SK-N-SH (cell line): ENCODE measurements at regions not wholly inside any gene's neighbourhood (a gene's known extent, or its start where the extent isn't known, plus 50 kb on each side); places are given as distances from the start of the nearest gene placed in this dataset.

Experiments used
- CTCF ChIA-PET: fragments of 300-600, 350-600 bp; formaldehyde crosslinking; extraction: SDS; loops from one replicate; lab custom pipeline; 2021; lab: Yijun Ruan, JAX
- POLR2A ChIA-PET: fragments of 350-600 bp; sonication (Branson Sonifier 250); formaldehyde crosslinking; extraction: SDS; loops from one replicate; lab custom pipeline; 2020; ENCODE audit warnings: antibody characterized with exemption, inconsistent platforms; lab: Yijun Ruan, JAX
- DNase-seq: peaks from one replicate; pipeline ENCODE4 v3.0.0; 2012
- H2AFZ ChIP-seq: fragments of 200-600 bp; sonication (generic); 2 replicates; pipeline ENCODE4 v1.8.1; 2016; ENCODE audit warnings: antibody characterized with exemption, mild to moderate bottlenecking, low read depth
- H3F3A ChIP-seq: fragments of 200-600 bp; sonication (generic); replicated peaks from 2 replicates; pipeline ENCODE3; 2016; ENCODE audit warnings: antibody characterized with exemption, mild to moderate bottlenecking; ENCODE audit not compliant: insufficient read depth
- H3K27ac ChIP-seq, 2 experiments: fragments of 200-500 bp in 1 of 2; fragments of 200-600 bp in 1 of 2; sonication (Bioruptor generic) in 1 of 2; sonication (generic), shearing (Covaris generic) in 1 of 2; 2 replicates each; pipeline versions ENCODE4 v1.5.1 to v1.6.1; 2014 to 2016; ENCODE audit warnings: low read depth in 2 of 2, inconsistent platforms in 1 of 2, low read length in 1 of 2, mild to moderate bottlenecking in 1 of 2, mixed read lengths in 1 of 2
- H3K27me3 ChIP-seq: fragments of 200-600 bp; sonication (generic), shearing (Covaris generic); 2 replicates; pipeline ENCODE4 v1.6.1; 2016; ENCODE audit warnings: mixed run types; ENCODE audit not compliant: insufficient read depth
- H3K36me3 ChIP-seq, 2 experiments: fragments of 200-500 bp in 1 of 2; fragments of 200-600 bp in 1 of 2; sonication (Bioruptor generic) in 1 of 2; sonication (generic) in 1 of 2; replicated peaks in 1 of 2; 2 replicates each; pipeline versions ENCODE3 to v1.5.1; 2014 to 2016; ENCODE audit warnings: low read length in 1 of 2, mild to moderate bottlenecking in 1 of 2; ENCODE audit not compliant: insufficient read depth in 2 of 2, control insufficient read depth in 1 of 2
- H3K4me1 ChIP-seq, 2 experiments: fragments of 200-500 bp in 1 of 2; fragments of 200-600 bp in 1 of 2; sonication (Bioruptor generic) in 1 of 2; sonication (generic), shearing (Covaris generic) in 1 of 2; 2 replicates each; pipeline versions ENCODE4 v1.5.1 to v1.6.1; 2014 to 2016; ENCODE audit warnings: low read depth in 1 of 2, low read length in 1 of 2, mixed run types in 1 of 2; ENCODE audit not compliant: insufficient read depth in 2 of 2, control insufficient read depth in 1 of 2
- H3K4me2 ChIP-seq: fragments of 200-600 bp; sonication (generic), shearing (Covaris generic); 2 replicates; pipeline ENCODE4 v1.6.1; 2017; ENCODE audit warnings: mixed run types
- H3K4me3 ChIP-seq, 2 experiments: fragments of 200-500 bp in 1 of 2; fragments of 200-600 bp in 1 of 2; sonication (Bioruptor generic) in 1 of 2; sonication (generic), shearing (Covaris generic) in 1 of 2; 2 replicates each; pipeline versions ENCODE4 v1.5.1 to v1.8.1; 2014 to 2016; ENCODE audit warnings: low read depth in 2 of 2, inconsistent platforms in 1 of 2, low read length in 1 of 2, mild to moderate bottlenecking in 1 of 2, mixed read lengths in 1 of 2, moderate library complexity in 1 of 2
- H3K79me2 ChIP-seq: fragments of 200-600 bp; sonication (generic); 2 replicates; pipeline ENCODE4 v1.8.1; 2017; ENCODE audit warnings: mild to moderate bottlenecking; ENCODE audit not compliant: insufficient read depth
- H3K9ac ChIP-seq: fragments of 200-600 bp; sonication (generic); 2 replicates; pipeline ENCODE4 v1.6.1; 2017; ENCODE audit warnings: mixed run types
- H3K9me2 ChIP-seq: fragments of 200-600 bp; sonication (generic); 2 replicates; pipeline ENCODE4 v1.6.1; 2017; ENCODE audit warnings: mixed run types
- H3K9me3 ChIP-seq: fragments of 200-600 bp; sonication (generic); 2 replicates; pipeline ENCODE4 v1.6.1; 2017; ENCODE audit warnings: mixed run types, mild to moderate bottlenecking, moderate library complexity
- H4K20me1 ChIP-seq: fragments of 200-600 bp; sonication (generic); 2 replicates; pipeline ENCODE4 v1.6.1; 2017; ENCODE audit warnings: mild to moderate bottlenecking, mixed run types; ENCODE audit not compliant: insufficient read depth
- CTCF ChIP-seq: fragments of 200-600 bp; sonication (generic); IDR thresholded peaks from 2 replicates; pipeline ENCODE4 v1.6.1; 2017; ENCODE audit warnings: antibody characterized with exemption, mild to moderate bottlenecking, moderate library complexity
- EP300 ChIP-seq, 2 experiments: IDR thresholded peaks; 2 replicates each; pipeline versions ENCODE4 v1.4.0 to v1.6.1; 2012; ENCODE audit warnings: borderline replicate concordance in 1 of 2, low read depth in 1 of 2, low read length in 1 of 2
- EZH2phosphoT487 ChIP-seq: fragments of 200-600 bp; sonication (generic); IDR thresholded peaks from 2 replicates; pipeline ENCODE4 v1.6.1; 2017; ENCODE audit warnings: low read depth, mixed run types, mild to moderate bottlenecking, antibody characterized with exemption, moderate library complexity, borderline replicate concordance
- FOSL2 ChIP-seq: IDR thresholded peaks from 2 replicates; pipeline ENCODE4 v1.4.0; 2012; ENCODE audit warnings: low read depth, mild to moderate bottlenecking, moderate library complexity, borderline replicate concordance
- FOXJ3 ChIP-seq: sonication (generic); formaldehyde crosslinking; IDR thresholded peaks from 2 replicates; pipeline ENCODE4 v1.5.1; 2020; ENCODE audit warnings: mild to moderate bottlenecking, missing genetic modification reagents
- FOXM1 ChIP-seq: IDR thresholded peaks from 2 replicates; pipeline ENCODE4 v1.4.0; 2012; ENCODE audit warnings: low read depth, mild to moderate bottlenecking
- GATA2 ChIP-seq: sonication (generic); formaldehyde crosslinking; IDR thresholded peaks from 2 replicates; pipeline ENCODE4 v1.5.0; 2020; ENCODE audit warnings: mild to moderate bottlenecking, missing genetic modification reagents
- MAX ChIP-seq: IDR thresholded peaks from 2 replicates; pipeline ENCODE4 v1.4.0; 2012; ENCODE audit warnings: low read depth
- MEF2A ChIP-seq: IDR thresholded peaks from 2 replicates; pipeline ENCODE4 v1.4.0; 2012; ENCODE audit warnings: low read depth, borderline replicate concordance
- NFIC ChIP-seq: IDR thresholded peaks from 2 replicates; pipeline ENCODE4 v1.4.0; 2012; ENCODE audit warnings: borderline replicate concordance
- PBX3 ChIP-seq: IDR thresholded peaks from 2 replicates; pipeline ENCODE4; 2012
- POLR2AphosphoS5 ChIP-seq: IDR thresholded peaks from 2 replicates; pipeline ENCODE4 v1.6.1; 2012; ENCODE audit warnings: low read depth, low read length
- RAD21 ChIP-seq: IDR thresholded peaks from 2 replicates; pipeline ENCODE4 v1.6.1; 2012; ENCODE audit warnings: mild to moderate bottlenecking, low read length
- RCOR1 ChIP-seq: fragments of 150-350 bp; IDR thresholded peaks from 2 replicates; pipeline ENCODE4 v1.6.1; 2017; ENCODE audit warnings: antibody characterized with exemption, low read length
- RFX5 ChIP-seq: IDR thresholded peaks from 2 replicates; pipeline ENCODE4 v1.6.1; 2012; ENCODE audit warnings: mild to moderate bottlenecking, improper control_type of control experiment, low read length
- SMC3 ChIP-seq: IDR thresholded peaks from 2 replicates; pipeline ENCODE4 v1.6.1; 2012; ENCODE audit warnings: low read depth, low read length, improper control_type of control experiment
- TCF12 ChIP-seq: IDR thresholded peaks from 2 replicates; pipeline ENCODE4 v1.4.0; 2012
- TEAD4 ChIP-seq: IDR thresholded peaks from 2 replicates; pipeline ENCODE4 v1.4.0; 2012; ENCODE audit warnings: mild to moderate bottlenecking, borderline replicate concordance; ENCODE audit not compliant: insufficient read depth
- USF2 ChIP-seq: fragments of 150-350 bp; IDR thresholded peaks from 2 replicates; pipeline ENCODE4 v1.6.1; 2017; ENCODE audit warnings: antibody characterized with exemption, low read length, low read depth, borderline replicate concordance
- WGBS: methylation state at CpG from one replicate; pipeline ENCODE4 v1.1.6; 2017; ENCODE audit warnings: low lambda C conversion rate; 5-methylcytosine and 5-hydroxymethylcytosine counted together

- Histone ChIP-seq H3F3A (no peaks in the 10 kb centered on the region), H3K27ac (no peak overlapping the region), H3K79me2 (no peaks in the 10 kb centered on the region), H3K4me2 (no peak overlapping the region), H3K4me1 (no peaks in the 10 kb centered on the region), H3K9ac (no peak overlapping the region), H3K9me2 (0 out of 2 replicates have a peak, but pooled peaks cover 4% of the 10 kb centered on the region), H3K9me3 (no peaks in the 10 kb centered on the region), H3K27me3 (no peaks in the 10 kb centered on the region), H3K4me3 (no peak overlapping the region), H4K20me1 (no peaks in the 10 kb centered on the region), H2AFZ (no peak overlapping the region), H3K36me3 (no peaks in the 10 kb centered on the region)
- no peak for DNase-seq
- TF ChIP-seq TEAD4 (no peak), GATA2 (CRISPR knock-in tag) (no peak), USF2 (no peak), EP300 (IDR thresholded peaks at IDR 0.05; ENCODE audit: borderline replicate concordance in 1 of 2, low read depth in 1 of 2, low read length in 1 of 2) (no peak), POLR2AphosphoS5 (no peak), SMC3 (no peak), RCOR1 (no peak), RFX5 (no peak), FOXM1 (no peak), FOSL2 (no peak), MAX (no peak), CTCF (no peak), TCF12 (no peak), MEF2A (no peak), PBX3 (no peak), RAD21 (no peak)
- 5% methylated on average over 2 of the region's 2 CpGs for WGBS
- ChIA-PET POLR2A (no interaction called here), CTCF (no interaction called here)
Measured at GRCh38 chr3:152677491-152677890, 157.4 kb upstream of the P2RY1 start.

- H4K20me1 ChIP-seq, result no peaks in the 10 kb centered on the region
- no peaks in the 10 kb centered on the region for H3K4me1 ChIP-seq
- H3K36me3 ChIP-seq, result no peaks in the 10 kb centered on the region
- no peak for DNase-seq
- no peak overlapping the region for H3K27ac ChIP-seq
- H3K9me2 ChIP-seq, result 0 out of 2 replicates have a peak, but pooled peaks cover 4% of the 10 kb centered on the region
- H3K9ac ChIP-seq, result no peak overlapping the region
- no peak overlapping the region for H3K4me3 ChIP-seq
- H3K27me3 ChIP-seq, result no peaks in the 10 kb centered on the region
- H2AFZ ChIP-seq, result no peak overlapping the region
- no peaks in the 10 kb centered on the region for H3K9me3 ChIP-seq
- no peak overlapping the region for H3K4me2 ChIP-seq
- H3F3A ChIP-seq, result no peaks in the 10 kb centered on the region
- no peak for TF ChIP-seq NFIC
- no peak for TF ChIP-seq TEAD4
- no peak for TF ChIP-seq EZH2phosphoT487
- no peak for TF ChIP-seq FOXJ3 (CRISPR knock-in tag)
- no peak for TF ChIP-seq TCF12
- TF ChIP-seq RFX5, result no peak
- POLR2A ChIA-PET, result no interaction called here
- CTCF ChIA-PET, result no interaction called here
- no peaks in the 10 kb centered on the region for H3K79me2 ChIP-seq
Measured at GRCh38 chr3:152682477-152682876, 152.5 kb upstream of the P2RY1 start.
